IPS DF 6.9 (cell line): ENCODE measurements at regions not wholly inside any gene's neighbourhood (a gene's known extent, or its start where the extent isn't known, plus 50 kb on each side); places are given as distances from the start of the nearest gene placed in this dataset.

ENCODE experiments used
- DNase-seq: peaks from one replicate; pipeline ENCODE4 v3.0.0-alpha.2; 2013; ENCODE audit warnings: low read depth, low spot score
- H3K27ac ChIP-seq: one replicate; pipeline ENCODE4 v1.5.1; 2013; ENCODE audit warnings: low read length, control low read depth
- H3K27me3 ChIP-seq: 2 replicates; pipeline ENCODE4 v1.6.1; 2013; ENCODE audit warnings: mild to moderate bottlenecking, low read length; ENCODE audit not compliant: control insufficient read depth, insufficient read depth
- H3K36me3 ChIP-seq: 2 replicates; pipeline ENCODE4 v1.6.1; 2013; ENCODE audit warnings: low read length; ENCODE audit not compliant: control insufficient read depth, insufficient read depth
- H3K4me1 ChIP-seq: 2 replicates; pipeline ENCODE4 v1.6.1; 2013; ENCODE audit warnings: low read length; ENCODE audit not compliant: control insufficient read depth, insufficient read depth
- H3K4me3 ChIP-seq: 2 replicates; pipeline ENCODE4 v1.5.1; 2013; ENCODE audit warnings: mild to moderate bottlenecking, low read length
- H3K9me3 ChIP-seq: 2 replicates; pipeline ENCODE4 v1.6.1; 2013; ENCODE audit warnings: low read length, inconsistent platforms; ENCODE audit not compliant: control insufficient read depth, insufficient read depth
- WGBS: extraction: QIAGEN DNeasy Blood & Tissue Kit; methylation state at CpG from one replicate; pipeline ENCODE4 v1.1.7; 2013; ENCODE audit warnings: mixed read lengths, missing lambda C conversion rate; ENCODE audit not compliant: insufficient read length, insufficient coverage; 5-methylcytosine and 5-hydroxymethylcytosine counted together

GRCh38 chr12:19970116-19970515, 398.2 kb upstream of the PDE3A start:
- WGBS: no CpG with 5 or more reads among the region's 2 CpGs
- no peak overlapping the region for H3K27ac ChIP-seq
- no peaks in the 10 kb centered on the region for H3K9me3 ChIP-seq
- no peaks in the 10 kb centered on the region for H3K36me3 ChIP-seq
- DNase-seq: no peak
- H3K27me3 ChIP-seq: no peaks in the 10 kb centered on the region
- no peak overlapping the region for H3K4me3 ChIP-seq
- H3K4me1 ChIP-seq: peaks cover 2% of the 10 kb centered on the region; the same call in 1 of the 2 replicates

GRCh38 chr12:19970821-19971220, 397.5 kb upstream of the PDE3A start:
- Histone ChIP-seq H3K27ac (no peak overlapping the region), H3K4me1 (peaks cover 2% of the 10 kb centered on the region; the same call in 1 of the 2 replicates), H3K36me3 (no peaks in the 10 kb centered on the region), H3K4me3 (no peak overlapping the region), H3K9me3 (no peaks in the 10 kb centered on the region), H3K27me3 (no peaks in the 10 kb centered on the region)
- no peak for DNase-seq
- WGBS: no CpG with 5 or more reads among the region's 1 CpG

- H3K9me3 ChIP-seq: no peaks in the 10 kb centered on the region
- no peak overlapping the region for H3K4me3 ChIP-seq
- DNase-seq: no peak
- WGBS: no CpG with 5 or more reads among the region's 8 CpGs
- no peaks in the 10 kb centered on the region for H3K36me3 ChIP-seq
- peaks cover 2% of the 10 kb centered on the region; the same call in 1 of the 2 replicates for H3K4me1 ChIP-seq
- H3K27me3 ChIP-seq: no peaks in the 10 kb centered on the region
- no peak overlapping the region for H3K27ac ChIP-seq
Measured at GRCh38 chr12:19971361-19972280, 396.7 kb upstream of the PDE3A start.

GRCh38 chr12:19972325-19973288, 395.7 kb upstream of the PDE3A start:
- no peak overlapping the region for H3K27ac ChIP-seq
- H3K27me3 ChIP-seq: no peaks in the 10 kb centered on the region
- no peak for DNase-seq
- H3K4me3 ChIP-seq: no peak overlapping the region
- H3K4me1 ChIP-seq: peaks cover 2% of the 10 kb centered on the region; the same call in 1 of the 2 replicates
- WGBS: no CpG with 5 or more reads among the region's 11 CpGs
- H3K36me3 ChIP-seq: no peaks in the 10 kb centered on the region
- no peaks in the 10 kb centered on the region for H3K9me3 ChIP-seq

- no peak for DNase-seq
- Histone ChIP-seq H3K27ac (no peak overlapping the region), H3K4me1 (no peaks in the 10 kb centered on the region), H3K9me3 (no peaks in the 10 kb centered on the region), H3K36me3 (no peaks in the 10 kb centered on the region), H3K27me3 (no peaks in the 10 kb centered on the region), H3K4me3 (no peak overlapping the region)
Measured at GRCh38 chr12:19978193-19978592, 390.1 kb upstream of the PDE3A start.

- no peaks in the 10 kb centered on the region for H3K9me3 ChIP-seq
- no CpG with 5 or more reads among the region's 3 CpGs for WGBS
- no peaks in the 10 kb centered on the region for H3K27me3 ChIP-seq
- no peak overlapping the region for H3K4me3 ChIP-seq
- no peaks in the 10 kb centered on the region for H3K36me3 ChIP-seq
- no peaks in the 10 kb centered on the region for H3K4me1 ChIP-seq
- DNase-seq: no peak
- H3K27ac ChIP-seq: no peak overlapping the region
Measured at GRCh38 chr12:19979584-19979983, 388.8 kb upstream of the PDE3A start.

GRCh38 chr12:19981944-19982343, 386.4 kb upstream of the PDE3A start:
- H3K4me1 ChIP-seq: no peaks in the 10 kb centered on the region

GRCh38 chr12:19988001-19988400, 380.3 kb upstream of the PDE3A start:
- Histone ChIP-seq H3K27ac (no peak overlapping the region), H3K36me3 (no peaks in the 10 kb centered on the region), H3K9me3 (no peaks in the 10 kb centered on the region), H3K4me3 (no peak overlapping the region), H3K4me1 (no peaks in the 10 kb centered on the region), H3K27me3 (no peaks in the 10 kb centered on the region)
- WGBS: 100% methylated on average over 1 of the region's 2 CpGs
- DNase-seq: no peak

More at GRCh38 chr12:19981944-19982343, 386.4 kb upstream of the PDE3A start:
- Histone ChIP-seq H3K27ac (no peak overlapping the region), H3K4me3 (no peak overlapping the region), H3K9me3 (no peaks in the 10 kb centered on the region), H3K27me3 (no peaks in the 10 kb centered on the region), H3K36me3 (no peaks in the 10 kb centered on the region)
- no peak for DNase-seq
- no CpG with 5 or more reads among the region's 2 CpGs for WGBS

- no peaks in the 10 kb centered on the region for H3K4me1 ChIP-seq
- H3K4me3 ChIP-seq: no peak overlapping the region
- DNase-seq: no peak
- no peak overlapping the region for H3K27ac ChIP-seq
- no peaks in the 10 kb centered on the region for H3K27me3 ChIP-seq
- H3K36me3 ChIP-seq: no peaks in the 10 kb centered on the region
- no CpG with 5 or more reads among the region's 3 CpGs for WGBS
- H3K9me3 ChIP-seq: no peaks in the 10 kb centered on the region
Measured at GRCh38 chr12:19988459-19988873, 379.9 kb upstream of the PDE3A start.

- H3K27ac ChIP-seq: no peak overlapping the region
- no CpG with 5 or more reads among the region's 1 CpG for WGBS
- no peak for DNase-seq
- no peak overlapping the region for H3K4me3 ChIP-seq
- H3K27me3 ChIP-seq: no peaks in the 10 kb centered on the region
- H3K36me3 ChIP-seq: no peaks in the 10 kb centered on the region
- H3K9me3 ChIP-seq: no peaks in the 10 kb centered on the region
- no peaks in the 10 kb centered on the region for H3K4me1 ChIP-seq
Measured at GRCh38 chr12:19988948-19989347, 379.4 kb upstream of the PDE3A start.
